ENCODE measurements at regions not wholly inside any gene's neighbourhood (a gene's known extent, or its start where the extent isn't known, plus 50 kb on each side); places are given as distances from the start of the nearest gene placed in this dataset.
"Not testable (repeated sequence)": the region's sequence is repeated elsewhere in the genome, so short reads cannot be mapped to it uniquely, and the experiment has no call there.

DNA sequence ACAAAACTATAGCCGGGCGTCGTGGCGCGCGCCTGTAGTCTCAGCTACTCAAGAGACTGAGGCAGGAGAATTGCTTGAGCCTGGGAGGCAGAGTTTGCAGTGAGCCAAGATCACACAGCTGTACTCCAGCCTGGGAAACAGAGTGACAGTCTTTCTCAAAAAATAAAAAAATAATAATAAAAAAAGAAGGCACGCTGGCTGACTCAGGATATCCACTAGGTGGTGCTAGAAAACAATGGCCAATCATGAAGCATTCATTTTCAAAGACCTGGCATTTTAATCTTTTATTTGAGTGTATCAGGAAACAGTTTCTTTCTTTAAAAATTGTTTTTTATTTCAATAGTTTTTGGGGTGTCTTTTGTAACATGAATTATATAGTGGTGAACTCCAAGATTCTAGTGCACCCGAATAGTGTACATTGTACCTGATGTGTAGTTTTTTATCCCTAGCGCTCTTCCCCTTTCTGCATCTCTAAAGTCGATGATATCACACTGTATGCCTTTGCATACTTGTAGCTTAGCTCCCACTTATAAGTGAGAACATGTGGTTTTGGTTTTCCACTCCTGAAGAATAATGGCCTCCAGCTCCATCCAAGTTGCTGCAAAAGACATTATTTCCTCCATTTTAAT, 88.6 kb downstream of the LYZL1 start:
- POLR2A ChIA-PET = no interaction called here
- peak; percentile 54 for DNase-seq (ENCODE audit: extremely low spot score)
- TF ChIP-seq, protein P1, sequence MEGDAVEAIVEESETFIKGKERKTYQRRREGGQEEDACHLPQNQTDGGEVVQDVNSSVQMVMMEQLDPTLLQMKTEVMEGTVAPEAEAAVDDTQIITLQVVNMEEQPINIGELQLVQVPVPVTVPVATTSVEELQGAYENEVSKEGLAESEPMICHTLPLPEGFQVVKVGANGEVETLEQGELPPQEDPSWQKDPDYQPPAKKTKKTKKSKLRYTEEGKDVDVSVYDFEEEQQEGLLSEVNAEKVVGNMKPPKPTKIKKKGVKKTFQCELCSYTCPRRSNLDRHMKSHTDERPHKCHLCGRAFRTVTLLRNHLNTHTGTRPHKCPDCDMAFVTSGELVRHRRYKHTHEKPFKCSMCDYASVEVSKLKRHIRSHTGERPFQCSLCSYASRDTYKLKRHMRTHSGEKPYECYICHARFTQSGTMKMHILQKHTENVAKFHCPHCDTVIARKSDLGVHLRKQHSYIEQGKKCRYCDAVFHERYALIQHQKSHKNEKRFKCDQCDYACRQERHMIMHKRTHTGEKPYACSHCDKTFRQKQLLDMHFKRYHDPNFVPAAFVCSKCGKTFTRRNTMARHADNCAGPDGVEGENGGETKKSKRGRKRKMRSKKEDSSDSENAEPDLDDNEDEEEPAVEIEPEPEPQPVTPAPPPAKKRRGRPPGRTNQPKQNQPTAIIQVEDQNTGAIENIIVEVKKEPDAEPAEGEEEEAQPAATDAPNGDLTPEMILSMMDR (IDR thresholded peaks at IDR 0.05; ENCODE audit: control extremely low read depth, extremely low read depth, low read depth, missing control alignments) = peak; percentile 55
- CTCF ChIA-PET = interaction anchor here (0.7 to 3.0 kb wide), 11 partner anchors 35 to 214 kb away, joined by 3 to 12 read pairs (median 3); no protein-coding TSS in a partner anchor

DNA sequence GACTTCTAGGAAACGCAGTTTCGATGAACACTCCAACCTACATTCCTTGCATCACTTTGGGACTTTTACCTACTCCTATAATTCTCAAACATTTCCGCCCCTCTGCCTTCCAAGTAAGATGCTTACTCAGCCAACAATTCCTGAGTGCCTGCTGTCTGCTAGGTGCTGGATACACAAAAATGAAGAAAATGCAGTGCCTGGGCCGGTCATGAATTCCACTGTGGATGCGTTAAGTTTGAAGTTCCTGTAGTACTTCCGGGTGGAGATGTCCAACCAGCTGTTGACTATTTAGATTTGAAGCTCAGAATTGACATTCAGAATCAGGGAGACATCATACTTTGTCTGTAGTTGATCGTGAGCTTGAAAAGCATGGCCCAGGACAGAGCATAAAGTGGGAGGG, 89.2 kb downstream of the LYZL1 start:
- DNase-seq (ENCODE audit: extremely low spot score) = no peak
- TF ChIP-seq, protein P1 (IDR thresholded peaks at IDR 0.05; ENCODE audit: control extremely low read depth, extremely low read depth, low read depth, missing control alignments) = no peak
- ChIA-PET CTCF (interaction anchor here (0.7 to 3.0 kb wide), 9 partner anchors 20 to 193 kb away, joined by 3 to 12 read pairs (median 3); no protein-coding TSS in a partner anchor), POLR2A (no interaction called here)

DNA sequence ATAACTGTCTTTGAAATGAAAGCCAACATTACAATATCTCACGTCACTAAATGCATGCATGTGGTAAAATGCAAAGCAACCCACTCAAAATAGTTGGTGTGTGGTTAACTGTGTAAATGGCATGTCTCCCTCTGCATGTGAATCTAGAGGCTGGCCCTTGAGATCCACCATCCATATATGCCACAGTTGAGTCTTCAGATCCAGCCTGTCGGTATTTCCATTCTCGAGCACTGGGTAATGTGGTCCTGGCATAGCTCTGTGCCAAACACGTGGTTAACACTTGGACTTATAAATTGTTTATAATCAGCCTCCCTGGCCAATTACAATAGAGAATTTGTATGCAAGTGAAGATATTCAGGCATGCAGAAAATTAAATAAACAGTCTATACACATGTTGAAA, 90.3 kb downstream of the LYZL1 start:
- DNase-seq (ENCODE audit: extremely low spot score) = no peak
- POLR2A ChIA-PET = no interaction called here
- CTCF ChIA-PET = interaction anchor here (0.8 to 1.8 kb wide), 6 partner anchors 8 to 72 kb away, joined by 3 to 5 read pairs (median 4); no protein-coding TSS in a partner anchor
- TF ChIP-seq, protein P1 (IDR thresholded peaks at IDR 0.05; ENCODE audit: control extremely low read depth, extremely low read depth, low read depth, missing control alignments) = no peak

DNA sequence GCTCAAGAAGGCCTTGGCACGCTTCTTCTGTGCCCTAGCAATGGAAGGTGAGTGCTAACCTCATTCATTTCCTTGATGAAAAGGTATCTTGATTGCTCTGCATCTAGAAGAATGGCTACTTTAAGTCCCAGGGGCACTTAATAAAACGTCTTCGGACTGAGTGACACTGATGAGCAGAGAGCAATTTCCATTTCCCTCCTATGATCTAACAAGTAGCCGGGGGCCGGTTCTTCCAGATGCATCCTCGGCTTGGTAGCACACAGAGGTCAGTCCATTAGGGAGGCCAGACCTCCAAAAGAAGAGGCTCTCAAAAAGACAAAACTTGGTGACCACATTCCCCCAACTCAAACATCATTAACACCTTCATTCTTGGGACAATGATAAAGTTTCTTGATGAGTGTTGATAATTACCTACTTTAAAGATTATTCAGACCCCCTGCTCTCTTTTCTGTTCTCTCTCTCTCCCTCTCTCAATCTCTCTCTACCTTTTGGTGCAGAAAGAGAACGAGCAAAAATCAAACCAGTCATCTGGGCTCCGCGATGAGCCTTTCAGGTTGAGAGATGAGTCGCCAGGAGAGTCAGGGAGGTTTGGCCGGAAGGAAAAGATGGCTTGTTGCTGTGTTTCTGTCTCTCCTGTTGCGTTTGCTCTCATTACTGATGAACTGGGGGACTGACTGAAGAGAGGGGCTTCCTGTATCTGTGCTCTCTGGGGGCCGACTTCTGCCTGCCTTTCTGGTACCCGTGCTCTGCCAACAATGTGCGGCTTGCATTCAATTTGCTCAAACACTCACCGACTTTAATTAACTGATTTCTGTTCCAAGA, 91.1 kb downstream of the LYZL1 start:
- DNase-seq (ENCODE audit: extremely low spot score); POLR2A ChIA-PET: not testable (repeated sequence)
- CTCF ChIA-PET = interaction anchor here (1.0 to 1.8 kb wide), 3 partner anchors 9 to 69 kb away, joined by 3 to 5 read pairs (median 4); no protein-coding TSS in a partner anchor

DNA sequence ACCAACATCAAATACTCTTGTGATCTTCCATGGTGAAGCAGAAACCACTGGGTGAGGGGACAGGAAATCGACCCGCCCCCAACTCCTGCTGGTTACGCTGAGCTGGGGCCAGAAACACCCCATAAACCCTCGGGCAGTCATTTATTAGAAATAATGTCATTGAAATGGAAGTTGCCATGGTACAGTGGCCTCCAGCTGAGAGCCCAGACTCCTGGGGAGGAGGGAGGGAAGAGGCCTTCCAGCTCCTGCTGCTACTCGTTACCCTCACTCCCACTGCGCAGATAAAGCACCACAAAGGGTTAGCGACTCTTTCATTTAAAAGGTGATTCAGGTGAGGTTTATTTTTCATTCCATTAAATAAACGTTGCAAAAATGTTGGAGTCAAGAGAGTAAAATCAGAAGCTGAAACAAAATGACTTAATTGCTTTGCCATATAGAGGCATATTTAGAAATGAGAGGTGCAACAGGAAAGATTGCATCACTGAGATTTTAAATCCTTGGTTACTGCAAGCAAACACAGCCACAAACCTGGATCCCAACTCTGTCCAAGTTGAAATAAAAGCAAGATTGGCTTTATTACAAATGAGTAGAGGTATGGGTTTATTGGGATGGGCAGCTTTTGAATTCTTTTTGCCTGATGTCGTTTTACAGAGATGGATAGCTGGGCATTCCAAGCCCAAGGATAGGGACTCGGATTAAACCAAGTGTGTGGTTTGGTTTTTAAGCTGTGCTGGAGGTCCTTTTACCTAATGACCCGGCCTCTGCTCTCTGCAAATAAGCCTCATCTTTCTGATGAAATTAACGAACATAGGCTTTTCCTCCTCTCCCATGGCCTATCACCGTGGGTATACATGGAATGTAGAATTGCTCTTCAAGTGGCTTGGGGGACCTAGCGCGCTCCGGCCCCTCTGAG, 92.0 kb downstream of the LYZL1 start:
- DNase-seq (ENCODE audit: extremely low spot score); CTCF ChIA-PET; POLR2A ChIA-PET: not testable (repeated sequence)

DNA sequence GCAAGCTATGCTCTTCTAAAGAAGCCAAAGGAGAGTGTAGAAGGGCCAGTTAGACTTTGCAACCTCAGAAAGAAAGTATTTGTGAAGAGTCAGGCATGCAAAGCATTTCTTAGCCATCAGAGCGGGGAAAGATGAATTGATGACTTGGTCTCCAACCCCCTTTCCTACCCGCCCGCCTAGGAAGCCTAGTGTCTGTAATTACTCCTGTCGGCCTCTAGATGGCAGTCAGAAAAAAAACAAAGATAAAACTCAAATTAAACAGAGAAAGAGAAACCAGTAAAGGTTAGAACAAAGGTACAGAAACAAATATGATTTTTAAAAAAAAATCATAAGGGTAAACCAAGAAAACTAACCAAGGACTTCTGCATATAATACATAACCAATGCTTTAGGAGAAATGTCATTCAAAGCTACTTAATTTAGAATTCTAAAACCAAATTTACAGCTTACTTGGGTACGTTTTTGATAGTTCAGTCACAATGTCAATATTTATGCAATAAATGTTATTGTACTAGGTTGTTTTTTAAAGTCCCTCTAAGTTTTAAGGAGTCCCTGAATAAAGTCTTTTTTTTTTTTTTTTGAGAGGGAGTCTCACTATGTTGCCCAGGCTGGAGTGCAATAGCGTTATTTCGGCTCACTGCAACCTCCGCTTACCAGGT, 97.6 kb downstream of the LYZL1 start:
- ChIA-PET CTCF (interaction anchor here (0.7 to 3.2 kb wide), 22 partner anchors 7 to 722 kb away, joined by 3 to 24 read pairs (median 4); no protein-coding TSS in a partner anchor), POLR2A (no interaction called here)
- DNase-seq (ENCODE audit: extremely low spot score) = peak; percentile 39
- TF ChIP-seq, protein P1 (IDR thresholded peaks at IDR 0.05; ENCODE audit: control extremely low read depth, extremely low read depth, low read depth, missing control alignments) = peak; percentile 66

DNA sequence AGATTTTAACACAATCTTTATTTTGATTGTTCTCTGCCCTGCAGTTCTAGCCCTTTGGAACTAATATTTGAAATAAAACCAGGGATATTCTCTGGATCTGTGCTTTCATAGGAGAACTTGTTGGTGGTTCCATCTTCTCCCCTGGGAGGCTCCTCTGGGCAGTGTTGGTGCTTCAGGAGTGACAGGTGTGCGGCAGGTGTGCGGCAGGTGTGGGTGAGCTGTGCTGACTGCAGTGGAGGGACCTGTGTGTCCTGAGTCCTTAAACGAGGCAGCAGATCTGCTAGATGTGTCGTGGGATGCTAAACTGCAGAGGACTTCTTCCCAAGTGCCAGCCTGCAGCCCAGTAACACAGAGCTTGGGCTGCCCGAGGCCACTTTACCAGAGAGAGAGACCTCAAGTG, 98.4 kb downstream of the LYZL1 start:
- ChIA-PET CTCF (interaction anchor here (0.7 to 3.2 kb wide), 14 partner anchors 9 to 205 kb away, joined by 3 to 24 read pairs (median 6); no protein-coding TSS in a partner anchor), POLR2A (no interaction called here)
- no peak for DNase-seq (ENCODE audit: extremely low spot score)
- TF ChIP-seq, protein P1 (IDR thresholded peaks at IDR 0.05; ENCODE audit: control extremely low read depth, extremely low read depth, low read depth, missing control alignments) = no peak

DNA sequence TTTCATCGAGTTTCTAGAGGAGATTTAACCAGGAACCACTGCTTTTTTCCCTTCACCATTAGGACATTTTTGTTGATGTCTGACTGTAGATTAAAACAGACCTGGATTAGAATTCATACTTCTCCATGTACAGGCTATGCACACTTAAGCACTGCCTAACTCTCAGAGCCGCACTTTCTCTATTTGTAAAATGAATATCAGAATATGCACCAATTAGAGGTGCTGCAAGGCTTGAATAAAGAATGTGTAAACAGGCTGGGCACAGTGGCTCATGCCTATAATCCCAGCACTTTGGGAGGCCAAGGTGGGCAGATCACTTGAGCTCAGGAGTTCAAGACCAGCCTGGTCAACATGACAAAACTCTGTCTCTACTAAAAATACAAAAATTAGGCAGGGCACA, 99.2 kb downstream of the LYZL1 start:
- DNase-seq (ENCODE audit: extremely low spot score); POLR2A ChIA-PET: not testable (repeated sequence)
- CTCF ChIA-PET = interaction anchor here (0.8 to 2.3 kb wide), 5 partner anchors 23 to 204 kb away, joined by 3 to 8 read pairs (median 4); no protein-coding TSS in a partner anchor

Measured in GM10248 (cell line).